Urothelium cell line (cell line): ENCODE measurements at regions not wholly inside any gene's neighbourhood (a gene's known extent, or its start where the extent isn't known, plus 50 kb on each side); places are given as distances from the start of the nearest gene placed in this dataset.

Experiments
- DNase-seq: peaks from one replicate; pipeline ENCODE4 v3.0.0; 2011; ENCODE audit warnings: low spot score, mixed read lengths
- FAIRE-seq: peaks from 2 replicates; lab custom pipeline; 2011; peaks lifted over from hg19 to GRCh38; lab: Jason Lieb, UNC

GRCh38 chr3:117671722-117672318 is 962.2 kb downstream of the TUSC7 start:
- FAIRE-seq, result peak; percentile 13
- DNase-seq, result no peak

- DNase-seq (no peak), FAIRE-seq (no peak)
These were observed 964.7 kb downstream of the TUSC7 start for GRCh38 chr3:117674321-117674720.

- DNase-seq (no peak), FAIRE-seq (no peak)
These were observed 972.0 kb downstream of the TUSC7 start for GRCh38 chr3:117681619-117682018.

- no peak for FAIRE-seq
These were observed 977.5 kb downstream of the TUSC7 start for GRCh38 chr3:117687096-117687495.

GRCh38 chr3:117688583-117688982 is 979.0 kb downstream of the TUSC7 start:
- DNase-seq, result no peak
- no peak for FAIRE-seq

More at GRCh38 chr3:117687096-117687495, 977.5 kb downstream of the TUSC7 start:
- DNase-seq, result no peak

GRCh38 chr3:117691526-117691925 is 981.9 kb downstream of the TUSC7 start:
- no peak for DNase-seq
- FAIRE-seq, result no peak

- no peak for FAIRE-seq
- DNase-seq, result no peak
These were observed 982.9 kb downstream of the TUSC7 start for GRCh38 chr3:117692416-117692995.

GRCh38 chr3:117695321-117695720 is 985.7 kb downstream of the TUSC7 start:
- FAIRE-seq (no peak), DNase-seq (no peak)

GRCh38 chr3:117695871-117696645 is 986.5 kb downstream of the TUSC7 start:
- FAIRE-seq, result peak; percentile 52
- DNase-seq, result no peak

- DNase-seq (no peak), FAIRE-seq (no peak)
These were observed 987.4 kb downstream of the TUSC7 start for GRCh38 chr3:117696851-117697407.

- FAIRE-seq (no peak), DNase-seq (no peak)
These were observed 989.5 kb downstream of the TUSC7 start for GRCh38 chr3:117699058-117699457.

GRCh38 chr3:117700573-117701360 is 991.2 kb downstream of the TUSC7 start:
- DNase-seq (no peak), FAIRE-seq (no peak)

- DNase-seq, result no peak
- FAIRE-seq, result no peak
These were observed 995.4 kb downstream of the TUSC7 start for GRCh38 chr3:117705011-117705410.

GRCh38 chr3:117706037-117706436 is 996.5 kb downstream of the TUSC7 start:
- FAIRE-seq, result no peak
- no peak for DNase-seq

- FAIRE-seq (no peak), DNase-seq (no peak)
These were observed 997.2 kb downstream of the TUSC7 start for GRCh38 chr3:117706756-117707155.

GRCh38 chr3:117708601-117709000 is 999.0 kb downstream of the TUSC7 start:
- FAIRE-seq (peak; percentile 5), DNase-seq (peak; percentile 11)

- DNase-seq, result no peak
- no peak for FAIRE-seq
These were observed 999.5 kb downstream of the TUSC7 start for GRCh38 chr3:117709108-117709507.

- FAIRE-seq (no peak), DNase-seq (no peak)
These were observed 1000.9 kb downstream of the TUSC7 start for GRCh38 chr3:117710501-117710900.

- FAIRE-seq, result no peak
- peak; percentile 20 for DNase-seq
These were observed 1009.8 kb downstream of the TUSC7 start for GRCh38 chr3:117719316-117719926.

- FAIRE-seq (no peak), DNase-seq (no peak)
These were observed 1012.3 kb downstream of the TUSC7 start for GRCh38 chr3:117721866-117722265.

GRCh38 chr3:117722856-117723255 is 1013.3 kb downstream of the TUSC7 start:
- DNase-seq, result no peak
- FAIRE-seq, result no peak
